DMS153 treated with DMSO at 0.1 percent for 48 hours (cell line): ENCODE measurements at regions not wholly inside any gene's neighbourhood (a gene's known extent, or its start where the extent isn't known, plus 50 kb on each side); places are given as distances from the start of the nearest gene placed in this dataset.

Source experiments
- DNase-seq: peaks from one replicate; lab custom pipeline; 2025; ENCODE audit not compliant: unreplicated experiment; lab: John Stamatoyannopoulos, UW

GRCh38 chr21:39105836-39106235, 77.4 kb downstream of the PSMG1 start:
- DNase-seq = no peak

- DNase-seq = no peak
Observed at GRCh38 chr21:39105341-39105765, 77.9 kb downstream of the PSMG1 start.

- DNase-seq = no peak
Observed at GRCh38 chr21:39104911-39105310, 78.3 kb downstream of the PSMG1 start.

GRCh38 chr21:39103689-39104088, 79.6 kb downstream of the PSMG1 start:
- no peak for DNase-seq

GRCh38 chr21:39099859-39100258, 83.4 kb downstream of the PSMG1 start:
- DNase-seq = no peak

DNA sequence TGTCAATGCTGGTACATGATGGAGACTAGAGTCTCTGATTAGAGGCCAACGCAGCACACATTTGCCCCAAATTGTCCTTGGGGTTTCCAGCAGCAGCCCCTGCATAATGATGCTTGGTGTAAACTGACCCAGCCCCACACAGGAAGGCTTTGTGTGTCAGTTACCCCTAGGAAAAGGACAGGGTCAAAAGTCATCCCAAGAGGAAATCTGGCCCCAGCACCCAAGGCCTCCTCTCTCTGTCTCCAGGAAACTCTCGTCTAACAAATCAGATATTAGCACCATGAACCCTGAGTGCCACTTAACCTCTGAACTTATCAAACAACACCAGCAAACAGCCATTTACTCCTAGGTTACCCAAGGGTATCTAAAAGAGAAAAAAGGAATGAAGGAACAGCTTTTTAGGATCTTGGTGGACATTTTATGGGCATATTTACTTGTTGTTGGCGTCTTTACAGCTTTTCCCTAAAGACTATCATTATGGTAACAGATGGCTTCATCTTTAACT, 84.5 kb downstream of the PSMG1 start:
- no peak for DNase-seq

DNA sequence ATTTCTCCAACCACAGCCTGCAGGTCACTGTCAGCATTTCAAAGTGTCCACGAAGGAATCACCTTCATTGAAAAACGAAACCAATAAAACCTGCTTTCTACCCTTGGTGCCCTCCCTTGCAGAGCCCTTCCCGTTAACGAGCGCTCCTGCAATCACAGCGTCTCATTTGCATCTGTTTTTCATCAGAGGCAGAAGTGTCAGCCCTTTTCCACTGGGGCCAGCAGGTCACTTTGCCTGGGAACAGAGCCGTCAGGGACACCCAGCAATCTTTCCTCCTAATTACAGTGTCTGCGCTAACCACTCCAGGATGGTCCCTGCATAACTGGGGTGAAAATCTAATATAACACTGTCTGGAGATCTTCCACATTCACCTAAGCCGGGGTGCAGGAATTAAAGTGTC, 85.3 kb downstream of the PSMG1 start:
- no peak for DNase-seq

- no peak for DNase-seq
Observed at GRCh38 chr21:39097335-39097861, 85.9 kb downstream of the PSMG1 start.

- no peak for DNase-seq
Observed at GRCh38 chr21:39096754-39097153, 86.5 kb downstream of the PSMG1 start.

DNA sequence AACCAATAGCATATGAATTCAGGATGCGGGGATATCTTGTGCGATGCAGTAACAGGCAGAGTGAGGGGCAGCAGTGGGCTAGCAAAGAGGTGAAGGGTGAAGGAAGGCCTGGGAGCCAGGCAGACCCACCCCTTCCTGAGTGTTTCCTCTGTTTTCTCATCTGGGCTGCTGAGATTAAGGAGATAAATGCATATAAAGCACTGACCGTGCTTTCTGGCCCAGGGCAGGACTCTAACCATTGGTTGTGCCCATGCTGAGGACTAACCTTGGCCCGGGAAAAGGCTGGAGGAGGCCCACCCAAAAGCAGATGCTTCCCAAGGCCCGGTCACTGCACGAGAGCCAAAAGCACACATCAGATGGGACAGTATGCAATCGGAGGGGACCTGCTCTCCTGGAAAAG, 87.6 kb downstream of the PSMG1 start:
- DNase-seq = no peak

GRCh38 chr21:39094847-39095579, 88.2 kb downstream of the PSMG1 start:
- DNase-seq = no peak

GRCh38 chr21:39094087-39094780, 89.0 kb downstream of the PSMG1 start:
- DNase-seq = no peak

DNA sequence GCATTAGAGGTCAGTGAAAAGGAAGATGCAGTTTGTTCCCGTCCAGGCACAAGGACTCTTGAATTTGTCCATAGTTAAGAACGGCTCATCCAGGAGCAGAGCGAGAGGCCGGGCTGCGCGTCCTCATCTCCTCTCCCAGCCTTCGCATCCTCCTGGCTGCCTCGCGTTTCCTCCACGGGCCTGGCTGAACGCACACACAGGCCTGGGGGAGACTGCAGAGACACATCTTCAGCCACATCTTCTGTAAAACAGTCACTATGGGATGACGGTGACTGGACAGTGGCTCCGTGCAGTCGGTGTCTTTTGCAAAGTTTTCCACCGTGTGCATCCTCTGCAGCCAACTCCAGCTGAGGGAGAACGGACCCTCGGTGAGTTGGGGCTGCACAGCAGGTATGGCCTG, 89.7 kb downstream of the PSMG1 start:
- DNase-seq = no peak

DNA sequence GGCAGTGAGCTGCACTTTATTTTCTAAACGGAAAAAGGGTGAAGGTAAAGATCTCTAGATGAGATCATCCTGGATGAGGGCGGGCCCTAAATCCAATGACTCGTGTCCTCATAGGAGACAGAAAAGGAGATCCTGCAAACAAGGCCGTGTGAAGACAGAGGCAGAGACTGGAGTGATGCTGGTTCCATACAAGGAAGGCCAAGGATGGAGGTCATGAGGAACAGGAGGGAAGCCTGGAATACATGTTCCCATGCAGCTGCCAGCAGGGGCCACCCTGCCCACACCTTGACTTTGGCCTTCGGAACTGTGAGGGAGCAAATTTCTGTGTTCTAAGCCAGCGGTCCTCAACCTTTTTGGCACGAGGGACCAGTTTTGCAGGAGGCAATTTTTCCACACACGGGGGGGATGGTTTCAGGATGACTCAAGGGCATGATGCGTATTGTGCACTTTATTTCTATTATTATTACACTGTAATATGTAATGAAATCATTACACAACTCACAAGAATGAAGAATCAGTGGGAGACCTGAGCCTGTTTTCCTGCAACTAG, 94.3 kb downstream of the PSMG1 start:
- no peak for DNase-seq

DNA sequence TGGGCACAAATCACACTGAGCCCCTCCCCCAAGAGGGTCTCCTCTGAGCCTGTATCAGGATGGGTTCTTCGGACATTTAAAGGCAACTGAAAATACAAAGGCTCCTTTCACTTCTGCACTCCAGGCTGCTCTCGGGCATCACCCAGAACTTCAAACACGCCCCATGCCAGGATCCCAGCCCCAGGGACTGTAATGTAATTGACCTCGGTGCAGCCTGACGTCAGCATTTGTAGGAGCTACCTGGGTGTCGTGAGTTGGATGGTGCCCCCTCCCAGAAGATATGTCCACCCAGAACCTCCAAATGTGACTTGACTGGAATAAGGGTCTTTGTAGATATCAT, 95.2 kb downstream of the PSMG1 start:
- DNase-seq = no peak

- no peak for DNase-seq
Observed at GRCh38 chr21:39087238-39088030, 95.8 kb downstream of the PSMG1 start.

- no peak for DNase-seq
Observed at GRCh38 chr21:39086547-39086946, 96.7 kb downstream of the PSMG1 start.

DNA sequence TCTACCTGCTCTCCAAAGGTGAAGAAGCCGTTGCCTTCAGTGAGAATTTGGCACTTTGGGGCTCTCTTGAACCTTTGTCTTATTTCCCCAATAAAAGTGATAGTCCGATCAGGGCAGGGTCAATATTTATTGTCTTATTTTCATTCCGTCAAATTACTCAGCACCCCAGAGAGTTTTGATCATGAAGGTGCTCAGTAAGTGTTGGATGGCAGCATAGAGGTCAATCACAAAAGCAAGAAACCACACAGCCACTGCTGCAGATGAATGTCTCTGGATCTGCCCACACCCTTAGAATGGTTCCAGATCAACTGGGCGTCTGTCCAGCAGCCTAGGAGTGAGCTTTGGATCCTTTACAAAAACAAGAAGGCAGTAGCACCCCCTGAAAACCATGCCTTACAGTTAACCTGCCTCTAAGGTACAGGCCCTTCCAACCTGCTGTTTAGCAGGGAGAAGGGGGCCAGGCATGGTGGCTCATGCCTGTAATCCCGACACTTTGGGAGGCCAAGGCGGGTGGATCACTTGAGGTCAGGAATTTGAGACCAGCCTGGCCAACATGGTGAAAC, 97.3 kb downstream of the PSMG1 start:
- DNase-seq = no peak

- DNase-seq = no peak
Observed at GRCh38 chr21:39084979-39085729, 98.1 kb downstream of the PSMG1 start.

DNA sequence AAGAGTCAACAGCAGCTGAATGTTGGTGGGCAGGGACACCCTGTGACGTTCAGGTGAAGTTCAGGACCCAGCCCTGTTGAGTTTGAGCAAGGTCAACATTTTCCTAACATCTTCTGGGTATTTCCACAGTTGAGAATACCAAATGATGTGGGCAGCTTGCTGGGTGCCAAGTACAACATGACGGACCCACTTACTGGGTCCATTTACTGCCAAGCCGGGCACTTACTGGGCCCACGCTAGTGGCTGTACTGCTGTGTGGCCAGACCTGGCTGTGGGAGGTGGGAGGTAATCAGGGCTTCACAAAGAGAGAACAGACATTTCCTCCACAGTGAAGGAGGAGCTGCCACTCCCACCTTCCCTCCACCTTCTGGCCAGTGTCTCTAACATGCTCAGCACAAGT, 99.2 kb downstream of the PSMG1 start:
- DNase-seq = no peak
